HG02678 (cell line): ENCODE measurements at regions not wholly inside any gene's neighbourhood (a gene's known extent, or its start where the extent isn't known, plus 50 kb on each side); places are given as distances from the start of the nearest gene placed in this dataset.
"Not testable (repeated sequence)": the region's sequence is repeated elsewhere in the genome, so short reads cannot be mapped to it uniquely, and the experiment has no call there.

Experiments used
- ATAC-seq: cut with Tn5 transposase; IDR thresholded peaks from one replicate; pipeline ENCODE4 v1.9.1; 2021; ENCODE audit warnings: mild to moderate bottlenecking, moderate library complexity; ENCODE audit not compliant: unreplicated experiment

- ATAC-seq, result no peak
Measured at GRCh38 chr5:166909040-166909439, 1382.4 kb upstream of the WWC1 start.

- ATAC-seq, result no peak
Measured at GRCh38 chr5:166909926-166910325, 1381.5 kb upstream of the WWC1 start.

GRCh38 chr5:166910995-166911394 lies 1380.5 kb upstream of the WWC1 start:
- ATAC-seq, result no peak

GRCh38 chr5:166916021-166916420 lies 1375.4 kb upstream of the WWC1 start:
- no peak for ATAC-seq

GRCh38 chr5:166926138-166926537 lies 1365.3 kb upstream of the WWC1 start:
- ATAC-seq, result no peak

- not testable (repeated sequence) for ATAC-seq
Measured at GRCh38 chr5:166926806-166927475, 1364.5 kb upstream of the WWC1 start.

GRCh38 chr5:166936351-166936750 lies 1355.1 kb upstream of the WWC1 start:
- no peak for ATAC-seq

GRCh38 chr5:166938071-166938470 lies 1353.4 kb upstream of the WWC1 start:
- no peak for ATAC-seq

GRCh38 chr5:166942948-166943347 lies 1348.5 kb upstream of the WWC1 start:
- no peak for ATAC-seq

- no peak for ATAC-seq
Measured at GRCh38 chr5:166947045-166947444, 1344.4 kb upstream of the WWC1 start.

- ATAC-seq, result no peak
Measured at GRCh38 chr5:166948679-166949078, 1342.8 kb upstream of the WWC1 start.

GRCh38 chr5:166952048-166952447 lies 1339.4 kb upstream of the WWC1 start:
- no peak for ATAC-seq

GRCh38 chr5:166957782-166958181 lies 1333.7 kb upstream of the WWC1 start:
- ATAC-seq, result no peak

- ATAC-seq, result no peak
Measured at GRCh38 chr5:166959766-166960165, 1331.7 kb upstream of the WWC1 start.

GRCh38 chr5:166961028-166961427 lies 1330.4 kb upstream of the WWC1 start:
- ATAC-seq, result no peak

- ATAC-seq, result no peak
Measured at GRCh38 chr5:166961913-166962312, 1329.5 kb upstream of the WWC1 start.

- ATAC-seq, result no peak
Measured at GRCh38 chr5:166962461-166962860, 1329.0 kb upstream of the WWC1 start.

GRCh38 chr5:166963596-166963995 lies 1327.8 kb upstream of the WWC1 start:
- no peak for ATAC-seq

GRCh38 chr5:166977911-166978422 lies 1313.5 kb upstream of the WWC1 start:
- no peak for ATAC-seq

- ATAC-seq, result no peak
Measured at GRCh38 chr5:166979307-166979895, 1312.0 kb upstream of the WWC1 start.

GRCh38 chr5:166980666-166981065 lies 1310.8 kb upstream of the WWC1 start:
- no peak for ATAC-seq

- ATAC-seq, result no peak
Measured at GRCh38 chr5:166982226-166982625, 1309.2 kb upstream of the WWC1 start.

- no peak for ATAC-seq
Measured at GRCh38 chr5:166991601-166992000, 1299.8 kb upstream of the WWC1 start.
